ENCODE measurements at regions not wholly inside any gene's neighbourhood (a gene's known extent, or its start where the extent isn't known, plus 50 kb on each side); places are given as distances from the start of the nearest gene placed in this dataset.

- H3K27me3 Mint-ChIP-seq (ENCODE audit: low read depth): no peaks in the 10 kb centered on the region
- no peak for DNase-seq (ENCODE audit: low spot score in 2 of 2, unreplicated experiment in 2 of 2)
- H3K4me1 Mint-ChIP-seq: no peaks in the 10 kb centered on the region
- H3K9me3 Mint-ChIP-seq: no peaks in the 10 kb centered on the region
- no peak overlapping the region for H3K27ac Mint-ChIP-seq
- no peaks in the 10 kb centered on the region for H3K36me3 Mint-ChIP-seq
- no peak for TF ChIP-seq CTCF (IDR thresholded peaks at IDR 0.05; ENCODE audit: unreplicated experiment)
- no peak overlapping the region for H3K4me3 Mint-ChIP-seq
These were observed 987.5 kb upstream of the NCAM2 start for GRCh38 chr21:20010691-20011200.

GRCh38 chr21:20013851-20014250 lies 984.4 kb upstream of the NCAM2 start:
- Mint-ChIP-seq H3K4me3 (no peak overlapping the region), H3K27me3 (ENCODE audit: low read depth) (no peaks in the 10 kb centered on the region), H3K4me1 (no peaks in the 10 kb centered on the region), H3K9me3 (no peaks in the 10 kb centered on the region), H3K36me3 (no peaks in the 10 kb centered on the region), H3K27ac (no peak overlapping the region)
- no peak for DNase-seq (ENCODE audit: low spot score in 2 of 2, unreplicated experiment in 2 of 2)
- no peak for TF ChIP-seq CTCF (IDR thresholded peaks at IDR 0.05; ENCODE audit: unreplicated experiment)

- DNase-seq (ENCODE audit: low spot score in 2 of 2, unreplicated experiment in 2 of 2): no peak
- Mint-ChIP-seq H3K27ac (no peak overlapping the region), H3K36me3 (no peaks in the 10 kb centered on the region), H3K4me3 (no peak overlapping the region), H3K27me3 (ENCODE audit: low read depth) (no peaks in the 10 kb centered on the region), H3K9me3 (no peaks in the 10 kb centered on the region), H3K4me1 (no peaks in the 10 kb centered on the region)
- no peak for TF ChIP-seq CTCF (IDR thresholded peaks at IDR 0.05; ENCODE audit: unreplicated experiment)
These were observed 981.7 kb upstream of the NCAM2 start for GRCh38 chr21:20016435-20017005.

GRCh38 chr21:20020026-20020425 lies 978.2 kb upstream of the NCAM2 start:
- H3K36me3 Mint-ChIP-seq: no peaks in the 10 kb centered on the region
- no peak overlapping the region for H3K4me3 Mint-ChIP-seq
- H3K27ac Mint-ChIP-seq: no peak overlapping the region
- no peaks in the 10 kb centered on the region for H3K9me3 Mint-ChIP-seq
- no peaks in the 10 kb centered on the region for H3K4me1 Mint-ChIP-seq
- no peak for TF ChIP-seq CTCF (IDR thresholded peaks at IDR 0.05; ENCODE audit: unreplicated experiment)
- DNase-seq (ENCODE audit: low spot score in 2 of 2, unreplicated experiment in 2 of 2): no peak
- no peaks in the 10 kb centered on the region for H3K27me3 Mint-ChIP-seq (ENCODE audit: low read depth)

GRCh38 chr21:20023193-20023592 lies 975.0 kb upstream of the NCAM2 start:
- H3K4me3 Mint-ChIP-seq: no peak overlapping the region
- DNase-seq (ENCODE audit: low spot score in 2 of 2, unreplicated experiment in 2 of 2): no peak
- H3K4me1 Mint-ChIP-seq: peaks cover 2% of the 10 kb centered on the region
- H3K36me3 Mint-ChIP-seq: no peaks in the 10 kb centered on the region
- TF ChIP-seq CTCF (IDR thresholded peaks at IDR 0.05; ENCODE audit: unreplicated experiment): no peak
- no peak overlapping the region for H3K27ac Mint-ChIP-seq
- no peaks in the 10 kb centered on the region for H3K9me3 Mint-ChIP-seq
- H3K27me3 Mint-ChIP-seq (ENCODE audit: low read depth): no peaks in the 10 kb centered on the region

- H3K4me3 Mint-ChIP-seq: no peak overlapping the region
- peaks cover 2% of the 10 kb centered on the region for H3K4me1 Mint-ChIP-seq
- H3K9me3 Mint-ChIP-seq: no peaks in the 10 kb centered on the region
- H3K36me3 Mint-ChIP-seq: no peaks in the 10 kb centered on the region
- TF ChIP-seq CTCF (IDR thresholded peaks at IDR 0.05; ENCODE audit: unreplicated experiment): no peak
- no peaks in the 10 kb centered on the region for H3K27me3 Mint-ChIP-seq (ENCODE audit: low read depth)
- no peak overlapping the region for H3K27ac Mint-ChIP-seq
- DNase-seq (ENCODE audit: low spot score in 2 of 2, unreplicated experiment in 2 of 2): no peak
These were observed 973.5 kb upstream of the NCAM2 start for GRCh38 chr21:20024741-20025140.

All from mesothelial cell of epicardium (in vitro differentiated cells).